SK-N-SH (cell line): ENCODE measurements at regions not wholly inside any gene's neighbourhood (a gene's known extent, or its start where the extent isn't known, plus 50 kb on each side); places are given as distances from the start of the nearest gene placed in this dataset.

ENCODE experiments used
- CTCF ChIA-PET: fragments of 300-600, 350-600 bp; formaldehyde crosslinking; extraction: SDS; loops from one replicate; lab custom pipeline; 2021; lab: Yijun Ruan, JAX
- POLR2A ChIA-PET: fragments of 350-600 bp; sonication (Branson Sonifier 250); formaldehyde crosslinking; extraction: SDS; loops from one replicate; lab custom pipeline; 2020; ENCODE audit warnings: antibody characterized with exemption, inconsistent platforms; lab: Yijun Ruan, JAX
- DNase-seq: peaks from one replicate; pipeline ENCODE4 v3.0.0; 2012
- H2AFZ ChIP-seq: fragments of 200-600 bp; sonication (generic); 2 replicates; pipeline ENCODE4 v1.8.1; 2016; ENCODE audit warnings: antibody characterized with exemption, mild to moderate bottlenecking, low read depth
- H3F3A ChIP-seq: fragments of 200-600 bp; sonication (generic); replicated peaks from 2 replicates; pipeline ENCODE3; 2016; ENCODE audit warnings: antibody characterized with exemption, mild to moderate bottlenecking; ENCODE audit not compliant: insufficient read depth
- H3K27ac ChIP-seq, 2 experiments: fragments of 200-500 bp in 1 of 2; fragments of 200-600 bp in 1 of 2; sonication (Bioruptor generic) in 1 of 2; sonication (generic), shearing (Covaris generic) in 1 of 2; 2 replicates each; pipeline versions ENCODE4 v1.5.1 to v1.6.1; 2014 to 2016; ENCODE audit warnings: low read depth in 2 of 2, inconsistent platforms in 1 of 2, low read length in 1 of 2, mild to moderate bottlenecking in 1 of 2, mixed read lengths in 1 of 2
- H3K27me3 ChIP-seq: fragments of 200-600 bp; sonication (generic), shearing (Covaris generic); 2 replicates; pipeline ENCODE4 v1.6.1; 2016; ENCODE audit warnings: mixed run types; ENCODE audit not compliant: insufficient read depth
- H3K36me3 ChIP-seq, 2 experiments: fragments of 200-500 bp in 1 of 2; fragments of 200-600 bp in 1 of 2; sonication (Bioruptor generic) in 1 of 2; sonication (generic) in 1 of 2; replicated peaks in 1 of 2; 2 replicates each; pipeline versions ENCODE3 to v1.5.1; 2014 to 2016; ENCODE audit warnings: low read length in 1 of 2, mild to moderate bottlenecking in 1 of 2; ENCODE audit not compliant: insufficient read depth in 2 of 2, control insufficient read depth in 1 of 2
- H3K4me1 ChIP-seq, 2 experiments: fragments of 200-500 bp in 1 of 2; fragments of 200-600 bp in 1 of 2; sonication (Bioruptor generic) in 1 of 2; sonication (generic), shearing (Covaris generic) in 1 of 2; 2 replicates each; pipeline versions ENCODE4 v1.5.1 to v1.6.1; 2014 to 2016; ENCODE audit warnings: low read depth in 1 of 2, low read length in 1 of 2, mixed run types in 1 of 2; ENCODE audit not compliant: insufficient read depth in 2 of 2, control insufficient read depth in 1 of 2
- H3K4me2 ChIP-seq: fragments of 200-600 bp; sonication (generic), shearing (Covaris generic); 2 replicates; pipeline ENCODE4 v1.6.1; 2017; ENCODE audit warnings: mixed run types
- H3K4me3 ChIP-seq, 2 experiments: fragments of 200-500 bp in 1 of 2; fragments of 200-600 bp in 1 of 2; sonication (Bioruptor generic) in 1 of 2; sonication (generic), shearing (Covaris generic) in 1 of 2; 2 replicates each; pipeline versions ENCODE4 v1.5.1 to v1.8.1; 2014 to 2016; ENCODE audit warnings: low read depth in 2 of 2, inconsistent platforms in 1 of 2, low read length in 1 of 2, mild to moderate bottlenecking in 1 of 2, mixed read lengths in 1 of 2, moderate library complexity in 1 of 2
- H3K79me2 ChIP-seq: fragments of 200-600 bp; sonication (generic); 2 replicates; pipeline ENCODE4 v1.8.1; 2017; ENCODE audit warnings: mild to moderate bottlenecking; ENCODE audit not compliant: insufficient read depth
- H3K9ac ChIP-seq: fragments of 200-600 bp; sonication (generic); 2 replicates; pipeline ENCODE4 v1.6.1; 2017; ENCODE audit warnings: mixed run types
- H3K9me2 ChIP-seq: fragments of 200-600 bp; sonication (generic); 2 replicates; pipeline ENCODE4 v1.6.1; 2017; ENCODE audit warnings: mixed run types
- H3K9me3 ChIP-seq: fragments of 200-600 bp; sonication (generic); 2 replicates; pipeline ENCODE4 v1.6.1; 2017; ENCODE audit warnings: mixed run types, mild to moderate bottlenecking, moderate library complexity
- H4K20me1 ChIP-seq: fragments of 200-600 bp; sonication (generic); 2 replicates; pipeline ENCODE4 v1.6.1; 2017; ENCODE audit warnings: mild to moderate bottlenecking, mixed run types; ENCODE audit not compliant: insufficient read depth
- CHD2 ChIP-seq: fragments of 150-350 bp; IDR thresholded peaks from 2 replicates; pipeline ENCODE4 v1.6.1; 2018; ENCODE audit warnings: low read length; ENCODE audit not compliant: partially characterized antibody
- CTCF ChIP-seq: fragments of 200-600 bp; sonication (generic); IDR thresholded peaks from 2 replicates; pipeline ENCODE4 v1.6.1; 2017; ENCODE audit warnings: antibody characterized with exemption, mild to moderate bottlenecking, moderate library complexity
- ELF1 ChIP-seq: IDR thresholded peaks from 2 replicates; pipeline ENCODE4 v1.4.0; 2012
- EP300 ChIP-seq, 2 experiments: IDR thresholded peaks; 2 replicates each; pipeline versions ENCODE4 v1.4.0 to v1.6.1; 2012; ENCODE audit warnings: borderline replicate concordance in 1 of 2, low read depth in 1 of 2, low read length in 1 of 2
- GABPA ChIP-seq: IDR thresholded peaks from 2 replicates; pipeline ENCODE4 v1.4.0; 2012; ENCODE audit warnings: low read depth, mild to moderate bottlenecking
- GATA2 ChIP-seq: sonication (generic); formaldehyde crosslinking; IDR thresholded peaks from 2 replicates; pipeline ENCODE4 v1.5.0; 2020; ENCODE audit warnings: mild to moderate bottlenecking, missing genetic modification reagents
- IRF3 ChIP-seq: fragments of 150-350 bp; IDR thresholded peaks from 2 replicates; pipeline ENCODE4 v1.6.1; 2016; ENCODE audit warnings: mild to moderate bottlenecking, low read depth, low read length
- MAX ChIP-seq: IDR thresholded peaks from 2 replicates; pipeline ENCODE4 v1.4.0; 2012; ENCODE audit warnings: low read depth
- MEF2A ChIP-seq: IDR thresholded peaks from 2 replicates; pipeline ENCODE4 v1.4.0; 2012; ENCODE audit warnings: low read depth, borderline replicate concordance
- MXI1 ChIP-seq: IDR thresholded peaks from 2 replicates; pipeline ENCODE4 v1.6.1; 2012; ENCODE audit warnings: mild to moderate bottlenecking, low read depth, low read length, improper control_type of control experiment
- NFIC ChIP-seq: IDR thresholded peaks from 2 replicates; pipeline ENCODE4 v1.4.0; 2012; ENCODE audit warnings: borderline replicate concordance
- NRF1 ChIP-seq: IDR thresholded peaks from 2 replicates; pipeline ENCODE4 v1.6.1; 2012; ENCODE audit warnings: low read depth, mild to moderate bottlenecking, low read length
- PBX3 ChIP-seq: IDR thresholded peaks from 2 replicates; pipeline ENCODE4; 2012
- POLR2AphosphoS5 ChIP-seq: IDR thresholded peaks from 2 replicates; pipeline ENCODE4 v1.6.1; 2012; ENCODE audit warnings: low read depth, low read length
- REST ChIP-seq: IDR thresholded peaks from 2 replicates; pipeline ENCODE4 v1.6.1; 2012; ENCODE audit warnings: mild to moderate bottlenecking, low read depth, low read length, moderate library complexity
- RFX5 ChIP-seq: IDR thresholded peaks from 2 replicates; pipeline ENCODE4 v1.6.1; 2012; ENCODE audit warnings: mild to moderate bottlenecking, improper control_type of control experiment, low read length
- SMC3 ChIP-seq: IDR thresholded peaks from 2 replicates; pipeline ENCODE4 v1.6.1; 2012; ENCODE audit warnings: low read depth, low read length, improper control_type of control experiment
- TEAD4 ChIP-seq: IDR thresholded peaks from 2 replicates; pipeline ENCODE4 v1.4.0; 2012; ENCODE audit warnings: mild to moderate bottlenecking, borderline replicate concordance; ENCODE audit not compliant: insufficient read depth
- USF1 ChIP-seq: IDR thresholded peaks from 2 replicates; pipeline ENCODE4 v1.4.0; 2012; ENCODE audit warnings: low read depth, borderline replicate concordance
- ZBTB33 ChIP-seq: IDR thresholded peaks from 2 replicates; pipeline ENCODE4 v1.4.0; 2012; ENCODE audit warnings: low read depth, borderline replicate concordance
- WGBS: methylation state at CpG from one replicate; pipeline ENCODE4 v1.1.6; 2017; ENCODE audit warnings: low lambda C conversion rate; 5-methylcytosine and 5-hydroxymethylcytosine counted together

GRCh38 chr17:77779711-77780539 is 178.6 kb upstream of the TNRC6C start:
- Histone ChIP-seq H3K4me3 (peak overlapping the region in 1 of 2 experiments; percentile 4; a peak in 1 of 4 replicates), H3K4me1 (peaks cover 17 to 45% of the 10 kb centered on the region in 2 experiments), H2AFZ (peak overlapping the region; percentile 57; the same call in 1 of the 2 replicates), H3K9me2 (no peaks in the 10 kb centered on the region), H3K4me2 (peak overlapping the region; percentile 53), H3F3A (no peaks in the 10 kb centered on the region), H3K9ac (peak overlapping the region; percentile 4; the same call in 1 of the 2 replicates), H3K79me2 (no peaks in the 10 kb centered on the region), H3K27me3 (peaks cover 11% of the 10 kb centered on the region), H3K27ac (peak overlapping the region; percentile 56 to 98), H3K36me3 (no peaks in the 10 kb centered on the region), H4K20me1 (no peaks in the 10 kb centered on the region), H3K9me3 (no peaks in the 10 kb centered on the region)
- WGBS = 12% methylated on average over 16 of the region's 22 CpGs
- peak; percentile 93 for DNase-seq
- ChIA-PET POLR2A (interaction anchor here (0.6 to 2.4 kb wide), 4 partner anchors 18 to 178 kb away, joined by 4 to 16 read pairs (median 10); partner anchors contain the start of gene TNRC6C), CTCF (interaction anchor here (0.8 to 2.5 kb wide), 7 partner anchors 18 to 239 kb away, joined by 3 to 15 read pairs (median 3); no protein-coding TSS in a partner anchor)
- no peak for TF ChIP-seq SMC3
- TF ChIP-seq REST = 0 out of 2 replicates have a peak, but pooled peaks have one; percentile 6
- TF ChIP-seq POLR2AphosphoS5 = peak; percentile 58; the same call in 1 of the 2 replicates
- peak; percentile 82 for TF ChIP-seq TEAD4
- TF ChIP-seq ELF1 = no peak
- no peak for TF ChIP-seq IRF3
- TF ChIP-seq NRF1 = no peak
- TF ChIP-seq MEF2A = no peak
- peak; percentile 48 for TF ChIP-seq CHD2
- TF ChIP-seq MAX = no peak; the same call in 1 of the 2 replicates
- TF ChIP-seq RFX5 = 0 out of 2 replicates have a peak, but pooled peaks have one; percentile 33
- TF ChIP-seq GATA2 (CRISPR knock-in tag) = peak; percentile 94
- no peak for TF ChIP-seq GABPA
- TF ChIP-seq MXI1 = peak; percentile 51; the same call in 1 of the 2 replicates
- TF ChIP-seq ZBTB33 = no peak
- no peak for TF ChIP-seq CTCF
- TF ChIP-seq NFIC = peak; percentile 96
- peak; percentile 72 for TF ChIP-seq PBX3
- TF ChIP-seq EP300 (IDR thresholded peaks at IDR 0.05; ENCODE audit: borderline replicate concordance in 1 of 2, low read depth in 1 of 2, low read length in 1 of 2) = peak; percentile 23 to 37
- TF ChIP-seq USF1 = no peak; the same call in 1 of the 2 replicates
